Upper lobe of left lung (tissue), 6 donors: ENCODE measurements at regions not wholly inside any gene's neighbourhood (a gene's known extent, or its start where the extent isn't known, plus 50 kb on each side); places are given as distances from the start of the nearest gene placed in this dataset.
"Not testable (repeated sequence)": the region's sequence is repeated elsewhere in the genome, so short reads cannot be mapped to it uniquely, and the experiment has no call there.

Source experiments
- ATAC-seq, 2 donors: fragments of 200-7000 bp; cut with Tn5 transposase; one replicate each; pipeline ENCODE4 v1.9.1; 2022; ENCODE audit warnings: mild to moderate bottlenecking in 2 of 2, moderate library complexity in 2 of 2; ENCODE audit not compliant: low FRiP score in 2 of 2
- DNase-seq, 2 donors: peaks; one replicate each; pipeline ENCODE4 v3.0.0-alpha.2; 2019 to 2020
- H3K27ac ChIP-seq, 4 donors: fragments of 200-600 bp; sonication (generic); one replicate each; pipeline ENCODE4 v1.5.1; 2016 to 2019
- H3K27me3 ChIP-seq, 4 donors: fragments of 200-600 bp; sonication (generic); one replicate each; pipeline ENCODE4 v1.5.1; 2017 to 2019
- H3K36me3 ChIP-seq, 4 donors: fragments of 200-600 bp; sonication (generic); one replicate each; pipeline ENCODE4 v1.5.1; 2016 to 2019
- H3K4me1 ChIP-seq, 4 donors: fragments of 200-600 bp; sonication (generic); one replicate each; pipeline ENCODE4 v1.5.1; 2018 to 2019
- H3K4me3 ChIP-seq, 4 donors: fragments of 200-600 bp; sonication (generic); one replicate each; pipeline ENCODE4 v1.5.1; 2017 to 2019; ENCODE audit warnings: mild to moderate bottlenecking in 2 of 4, moderate library complexity in 1 of 4
- H3K9me3 ChIP-seq, 4 donors: fragments of 200-600 bp; sonication (generic); one replicate each; pipeline ENCODE4 v1.5.1; 2018 to 2019
- CTCF ChIP-seq, 6 experiments: fragments of 450-650 bp in 4 of 6; fragments of 200-600 bp in 2 of 6; sonication (generic) in 2 of 6; IDR thresholded peaks; one replicate each; pipeline ENCODE4 v1.5.1; 2016 to 2019; ENCODE audit warnings: antibody characterized with exemption in 6 of 6
- EP300 ChIP-seq, 4 donors: sonication (generic); formaldehyde crosslinking; IDR thresholded peaks; one replicate each; pipeline ENCODE4 v1.5.1; 2017; ENCODE audit warnings: antibody characterized with exemption in 4 of 4, control low read depth in 2 of 4
- POLR2A ChIP-seq, 4 donors: fragments of 450-650 bp; IDR thresholded peaks; one replicate each; pipeline ENCODE4 v1.5.1; 2016 to 2017; ENCODE audit warnings: antibody characterized with exemption in 4 of 4, mild to moderate bottlenecking in 2 of 4
- POLR2AphosphoS5 ChIP-seq, 2 donors: sonication (generic); formaldehyde crosslinking; IDR thresholded peaks; one replicate each; pipeline ENCODE4 v1.5.1; 2017; ENCODE audit warnings: antibody characterized with exemption in 2 of 2
- WGBS, 2 donors: methylation state at CpG; one replicate each; pipeline ENCODE4 v1.1.5; 2017 to 2018; 5-methylcytosine and 5-hydroxymethylcytosine counted together
- donor health status: DM: no; HTN: no; CAD: no; lungs with moderate emphysema.
- donor health status: DM: no; HTN: yes; CAD: no; lungs with severe emphysema.

DNA sequence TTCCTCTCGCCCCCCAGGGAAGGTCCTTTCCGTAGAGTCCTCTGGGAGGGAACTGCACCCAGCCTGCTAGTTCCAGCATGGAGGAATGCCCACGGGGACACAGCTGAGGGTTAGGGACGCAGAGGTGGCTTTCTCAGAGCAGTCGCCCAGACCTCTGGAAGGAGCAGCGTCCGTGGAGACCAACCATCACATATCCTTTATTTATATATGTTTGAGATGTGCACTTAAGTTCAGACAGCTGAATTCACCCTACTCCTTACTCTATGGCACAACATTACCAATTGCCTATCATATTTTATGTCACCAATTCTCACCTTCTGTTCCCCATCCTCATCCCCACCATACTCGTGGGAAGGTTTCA, 305.6 kb upstream of the DIO3 start:
- DNase-seq, result no peak
- TF ChIP-seq EP300 (IDR thresholded peaks at IDR 0.05) (no peak), CTCF (IDR thresholded peaks at IDR 0.05) (no peak), POLR2A (IDR thresholded peaks at IDR 0.05) (no peak), POLR2AphosphoS5 (IDR thresholded peaks at IDR 0.05) (no peak)
- 83 to 94% methylated on average over 5 to 8 of the region's 8 CpGs for WGBS, 2 donors

GRCh38 chr14:101256266-101256665, 305.0 kb upstream of the DIO3 start:
- Histone ChIP-seq H3K4me1 (no peaks in the 10 kb centered on the region), H3K27ac (no peak overlapping the region), H3K4me3 (no peak overlapping the region), H3K36me3 (no peaks in the 10 kb centered on the region), H3K27me3 (no peaks in the 10 kb centered on the region), H3K9me3 (no peaks in the 10 kb centered on the region)
- WGBS, 2 donors, result 51 to 52% methylated on average over 5 of the region's 5 CpGs
- DNase-seq, result no peak
- no peak for ATAC-seq
- no peak for TF ChIP-seq POLR2AphosphoS5 (IDR thresholded peaks at IDR 0.05)
- TF ChIP-seq POLR2A (IDR thresholded peaks at IDR 0.05), result no peak
- TF ChIP-seq CTCF (IDR thresholded peaks at IDR 0.05), result no peak
- no peak for TF ChIP-seq EP300 (IDR thresholded peaks at IDR 0.05)

More for the DNA sequence above, 305.6 kb upstream of the DIO3 start:
- H3K27me3 ChIP-seq, result no peaks in the 10 kb centered on the region
- H3K9me3 ChIP-seq, result no peaks in the 10 kb centered on the region
- no peaks in the 10 kb centered on the region for H3K36me3 ChIP-seq
- H3K4me1 ChIP-seq, result no peaks in the 10 kb centered on the region
- no peak overlapping the region for H3K27ac ChIP-seq
- no peak overlapping the region for H3K4me3 ChIP-seq
- ATAC-seq, result no peak

DNA sequence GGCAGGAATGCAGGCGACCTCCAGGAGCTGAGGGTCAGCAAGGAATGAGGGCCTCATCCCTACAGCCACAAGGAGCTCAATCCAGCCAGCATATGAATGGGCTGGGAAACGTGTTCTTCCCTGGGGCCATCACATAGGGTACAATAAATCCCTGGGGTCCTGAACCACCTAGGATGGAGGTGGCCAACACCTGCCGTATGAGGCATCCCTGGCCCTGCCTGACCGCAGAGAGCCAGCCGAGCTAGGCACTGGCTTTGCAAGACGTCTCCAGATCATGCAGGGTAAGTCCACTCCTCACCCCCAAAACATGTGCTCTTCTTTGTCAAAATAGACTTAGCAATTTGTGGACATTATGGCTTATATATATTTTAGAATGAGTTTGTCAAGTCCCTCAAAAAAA, 303.7 kb upstream of the DIO3 start:
- no peaks in the 10 kb centered on the region for H3K36me3 ChIP-seq
- TF ChIP-seq CTCF (IDR thresholded peaks at IDR 0.05) (no peak), POLR2A (IDR thresholded peaks at IDR 0.05) (no peak), POLR2AphosphoS5 (IDR thresholded peaks at IDR 0.05) (no peak), EP300 (IDR thresholded peaks at IDR 0.05) (no peak)
- no peak overlapping the region for H3K4me3 ChIP-seq
- peaks cover 0 to 4% (median 2%) of the 10 kb centered on the region in 4 donors for H3K9me3 ChIP-seq
- ATAC-seq, result no peak
- H3K27ac ChIP-seq, result no peak overlapping the region
- H3K4me1 ChIP-seq, result no peaks in the 10 kb centered on the region
- no peaks in the 10 kb centered on the region for H3K27me3 ChIP-seq
- DNase-seq, result no peak
- 73 to 87% methylated on average over 3 to 6 of the region's 6 CpGs for WGBS, 2 donors

- no peaks in the 10 kb centered on the region for H3K27me3 ChIP-seq
- WGBS, 2 donors, result 79 to 88% methylated on average over 1 of the region's 1 CpG
- DNase-seq (no peak), ATAC-seq (no peak)
- peaks cover 0 to 4% (median 2%) of the 10 kb centered on the region in 4 donors for H3K9me3 ChIP-seq
- H3K4me3 ChIP-seq, result no peak overlapping the region
- H3K36me3 ChIP-seq, result no peaks in the 10 kb centered on the region
- no peaks in the 10 kb centered on the region for H3K4me1 ChIP-seq
- H3K27ac ChIP-seq, result no peak overlapping the region
- TF ChIP-seq POLR2A (IDR thresholded peaks at IDR 0.05), result no peak
- no peak for TF ChIP-seq POLR2AphosphoS5 (IDR thresholded peaks at IDR 0.05)
- no peak for TF ChIP-seq CTCF (IDR thresholded peaks at IDR 0.05)
- TF ChIP-seq EP300 (IDR thresholded peaks at IDR 0.05), result no peak
Observed at GRCh38 chr14:101259748-101260147, 301.5 kb upstream of the DIO3 start.

DNA sequence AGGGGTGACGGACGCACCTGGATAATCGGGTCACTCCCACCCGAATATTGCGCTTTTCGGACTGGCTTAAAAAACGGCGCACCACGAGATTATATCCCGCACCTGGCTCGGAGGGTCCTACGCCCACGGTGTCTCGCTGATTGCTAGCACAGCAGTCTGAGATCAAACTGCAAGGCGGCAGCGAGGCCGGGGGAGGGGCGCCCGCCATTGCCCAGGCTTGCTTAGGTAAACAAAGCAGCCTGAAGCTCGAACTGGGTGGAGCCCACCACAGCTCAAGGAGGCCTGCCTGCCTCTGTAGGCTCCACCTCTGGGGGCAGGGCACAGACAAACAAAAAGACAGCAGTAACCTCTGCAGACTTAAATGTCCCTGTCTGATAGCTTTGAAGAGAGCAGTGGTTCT, 294.9 kb upstream of the DIO3 start:
- not testable (repeated sequence) for DNase-seq, ATAC-seq, H3K27ac ChIP-seq, H3K36me3 ChIP-seq, H3K4me1 ChIP-seq, H3K27me3 ChIP-seq, H3K4me3 ChIP-seq, H3K9me3 ChIP-seq
- WGBS, 2 donors, result 86 to 97% methylated on average over 14 to 20 of the region's 20 CpGs
